VCaP (cell line): ENCODE measurements at regions not wholly inside any gene's neighbourhood (a gene's known extent, or its start where the extent isn't known, plus 50 kb on each side); places are given as distances from the start of the nearest gene placed in this dataset.

Source experiments
- H3K27ac ChIP-seq: fragments of 450-650 bp; 2 replicates; pipeline ENCODE4 v1.5.1; 2017
- TF ChIP-seq, protein P1 (sequence below): fragments of 450-650 bp; conservative IDR thresholded peaks from 2 replicates; pipeline ENCODE4 v1.5.1; 2017; ENCODE audit warnings: mild to moderate bottlenecking, moderate library complexity

DNA sequence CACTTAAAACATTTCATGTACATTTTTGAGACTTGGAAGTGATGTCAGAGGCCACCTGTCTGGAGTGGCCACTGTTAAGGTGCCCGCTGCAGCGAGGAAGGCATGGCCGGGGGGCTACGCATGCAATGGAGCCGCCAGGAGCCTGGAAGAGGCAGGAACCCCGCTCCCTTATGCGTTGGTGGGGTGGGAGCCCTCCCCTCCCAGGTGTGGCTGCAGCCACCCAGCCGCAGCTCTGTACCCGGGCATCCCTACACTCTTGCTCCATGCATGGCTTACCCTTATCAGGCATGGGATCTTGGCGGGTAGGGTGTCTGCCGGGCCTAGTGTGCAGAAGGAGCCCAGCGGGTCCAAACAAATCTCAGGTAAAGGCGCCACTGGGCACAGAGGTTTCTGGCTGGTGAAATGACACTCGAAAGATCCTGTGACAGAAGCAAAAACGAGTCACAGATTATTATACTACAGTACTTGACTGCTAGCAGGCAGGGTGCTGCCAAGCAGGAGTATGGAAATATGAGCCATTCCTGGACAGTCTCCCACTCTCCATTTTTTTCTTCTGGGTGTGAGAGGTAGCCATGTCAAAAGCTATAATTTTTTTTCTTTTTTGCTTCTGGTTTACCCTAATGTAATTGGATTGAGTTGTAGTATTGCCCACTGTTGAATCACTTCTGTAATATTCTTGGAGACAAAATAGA is 1606.3 kb upstream of the MIR17HG start:
- TF ChIP-seq, protein P1, sequence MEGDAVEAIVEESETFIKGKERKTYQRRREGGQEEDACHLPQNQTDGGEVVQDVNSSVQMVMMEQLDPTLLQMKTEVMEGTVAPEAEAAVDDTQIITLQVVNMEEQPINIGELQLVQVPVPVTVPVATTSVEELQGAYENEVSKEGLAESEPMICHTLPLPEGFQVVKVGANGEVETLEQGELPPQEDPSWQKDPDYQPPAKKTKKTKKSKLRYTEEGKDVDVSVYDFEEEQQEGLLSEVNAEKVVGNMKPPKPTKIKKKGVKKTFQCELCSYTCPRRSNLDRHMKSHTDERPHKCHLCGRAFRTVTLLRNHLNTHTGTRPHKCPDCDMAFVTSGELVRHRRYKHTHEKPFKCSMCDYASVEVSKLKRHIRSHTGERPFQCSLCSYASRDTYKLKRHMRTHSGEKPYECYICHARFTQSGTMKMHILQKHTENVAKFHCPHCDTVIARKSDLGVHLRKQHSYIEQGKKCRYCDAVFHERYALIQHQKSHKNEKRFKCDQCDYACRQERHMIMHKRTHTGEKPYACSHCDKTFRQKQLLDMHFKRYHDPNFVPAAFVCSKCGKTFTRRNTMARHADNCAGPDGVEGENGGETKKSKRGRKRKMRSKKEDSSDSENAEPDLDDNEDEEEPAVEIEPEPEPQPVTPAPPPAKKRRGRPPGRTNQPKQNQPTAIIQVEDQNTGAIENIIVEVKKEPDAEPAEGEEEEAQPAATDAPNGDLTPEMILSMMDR, result no peak
- H3K27ac ChIP-seq, result no peak overlapping the region

- TF ChIP-seq, protein P1, result no peak
- no peak overlapping the region for H3K27ac ChIP-seq
Observed at GRCh38 chr13:89746554-89746953, 1600.9 kb upstream of the MIR17HG start.

DNA sequence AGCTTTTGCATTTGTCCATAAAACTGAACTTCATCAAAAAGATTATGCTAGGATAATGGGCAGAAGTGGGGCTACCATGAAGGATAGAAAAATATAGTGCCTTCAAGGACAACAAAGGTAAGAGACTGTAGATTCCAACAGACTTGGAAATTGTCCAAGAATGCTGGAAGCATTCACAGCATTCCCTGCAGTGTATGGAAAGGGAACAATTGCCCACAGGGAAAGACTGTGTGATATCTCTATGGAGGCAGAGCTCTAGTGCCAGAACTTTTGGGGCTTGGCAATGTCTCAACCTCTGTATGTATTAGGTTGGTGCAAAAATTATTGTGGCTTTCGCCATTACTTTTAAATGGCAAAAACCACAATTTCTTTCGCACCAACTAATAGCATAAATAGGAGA is 1598.8 kb upstream of the MIR17HG start:
- H3K27ac ChIP-seq, result no peak overlapping the region
- TF ChIP-seq, protein P1, result no peak

DNA sequence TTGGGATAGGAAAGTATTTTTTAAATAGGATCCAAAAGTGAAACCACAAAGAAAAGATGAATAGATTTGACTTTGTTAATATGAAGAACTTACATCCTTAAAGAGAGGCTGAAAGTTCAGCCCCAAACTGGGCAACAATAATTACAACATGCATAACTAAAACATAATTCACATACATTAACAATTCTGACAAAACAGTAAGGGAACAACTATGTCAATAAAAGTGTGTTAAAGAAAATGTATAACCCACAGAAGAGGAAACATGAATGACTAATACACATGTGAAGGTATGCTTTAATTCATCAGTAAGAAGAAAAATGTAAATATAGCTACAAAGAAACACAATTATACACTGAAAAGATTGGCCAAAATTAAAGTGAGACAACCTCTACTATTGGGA is 1597.6 kb upstream of the MIR17HG start:
- no peak overlapping the region for H3K27ac ChIP-seq
- TF ChIP-seq, protein P1, result no peak

- H3K27ac ChIP-seq, result no peak overlapping the region
- TF ChIP-seq, protein P1, result no peak
Observed at GRCh38 chr13:89750371-89750770, 1597.1 kb upstream of the MIR17HG start.

DNA sequence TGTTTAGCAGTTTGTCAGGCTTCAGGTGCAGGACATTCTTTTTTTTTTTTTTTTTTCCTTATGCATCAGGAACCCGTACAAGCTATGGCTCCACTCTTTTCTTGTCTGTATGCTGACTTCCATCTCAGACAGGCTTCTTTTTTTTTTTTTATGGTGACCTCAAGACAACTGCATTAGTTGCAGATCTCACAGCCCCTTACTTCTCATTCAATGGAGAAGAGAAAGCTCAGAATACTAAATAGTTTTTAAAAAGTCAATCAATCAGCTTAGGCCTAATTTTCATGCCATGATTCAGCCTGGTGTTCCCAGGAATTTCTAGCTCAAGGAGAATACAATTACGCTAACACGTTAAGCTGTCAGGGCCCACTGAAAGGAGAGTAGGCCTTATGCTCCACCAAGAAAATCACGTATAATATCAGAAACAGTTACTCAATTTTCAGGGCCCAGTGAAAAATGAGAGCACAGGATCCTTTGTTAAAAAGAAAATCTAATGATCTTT is 1596.0 kb upstream of the MIR17HG start:
- H3K27ac ChIP-seq, result no peak overlapping the region

GRCh38 chr13:89752394-89752793 is 1595.1 kb upstream of the MIR17HG start:
- TF ChIP-seq, protein P1, result no peak
- no peak overlapping the region for H3K27ac ChIP-seq

More for the DNA sequence above, 1596.0 kb upstream of the MIR17HG start:
- TF ChIP-seq, protein P1, result no peak
